HG03520 (cell line): ENCODE measurements at regions not wholly inside any gene's neighbourhood (a gene's known extent, or its start where the extent isn't known, plus 50 kb on each side); places are given as distances from the start of the nearest gene placed in this dataset.

ENCODE experiments used
- ATAC-seq: cut with Tn5 transposase; IDR thresholded peaks from one replicate; pipeline ENCODE4 v1.9.1; 2021; ENCODE audit warnings: mild to moderate bottlenecking, moderate library complexity; ENCODE audit not compliant: unreplicated experiment

GRCh38 chr9:73446306-73446705 lies 294.6 kb downstream of the ANXA1 start:
- no peak for ATAC-seq

- no peak for ATAC-seq
These were observed 299.3 kb downstream of the ANXA1 start for GRCh38 chr9:73451003-73451402.

- no peak for ATAC-seq
These were observed 308.2 kb downstream of the ANXA1 start for GRCh38 chr9:73459817-73460216.

GRCh38 chr9:73468716-73469115 lies 317.1 kb downstream of the ANXA1 start:
- ATAC-seq = no peak

- no peak for ATAC-seq
These were observed 319.1 kb downstream of the ANXA1 start for GRCh38 chr9:73470766-73471165.

GRCh38 chr9:73474002-73474600 lies 322.4 kb downstream of the ANXA1 start:
- ATAC-seq = no peak

GRCh38 chr9:73474625-73475024 lies 323.0 kb downstream of the ANXA1 start:
- no peak for ATAC-seq

- no peak for ATAC-seq
These were observed 343.2 kb downstream of the ANXA1 start for GRCh38 chr9:73494894-73495293.

GRCh38 chr9:73497796-73498195 lies 346.1 kb downstream of the ANXA1 start:
- ATAC-seq = no peak

- no peak for ATAC-seq
These were observed 363.6 kb downstream of the ANXA1 start for GRCh38 chr9:73515216-73515615.

GRCh38 chr9:73523391-73523790 lies 371.7 kb downstream of the ANXA1 start:
- no peak for ATAC-seq

GRCh38 chr9:73525350-73525749 lies 373.7 kb downstream of the ANXA1 start:
- no peak for ATAC-seq

GRCh38 chr9:73527521-73527920 lies 375.9 kb downstream of the ANXA1 start:
- ATAC-seq = no peak

- no peak for ATAC-seq
These were observed 377.3 kb downstream of the ANXA1 start for GRCh38 chr9:73528926-73529325.

- ATAC-seq = no peak
These were observed 378.0 kb downstream of the ANXA1 start for GRCh38 chr9:73529666-73530065.

GRCh38 chr9:73531051-73531532 lies 379.4 kb downstream of the ANXA1 start:
- no peak for ATAC-seq

GRCh38 chr9:73531658-73532057 lies 380.0 kb downstream of the ANXA1 start:
- ATAC-seq = peak; percentile 76

- ATAC-seq = no peak
These were observed 381.3 kb downstream of the ANXA1 start for GRCh38 chr9:73532985-73533384.

- ATAC-seq = no peak
These were observed 384.7 kb downstream of the ANXA1 start for GRCh38 chr9:73536403-73536802.

- ATAC-seq = no peak
These were observed 385.9 kb downstream of the ANXA1 start for GRCh38 chr9:73537561-73537960.

- ATAC-seq = no peak
These were observed 388.3 kb downstream of the ANXA1 start for GRCh38 chr9:73539881-73540390.

- ATAC-seq = peak; percentile 50
These were observed 390.3 kb downstream of the ANXA1 start for GRCh38 chr9:73541923-73542322.

GRCh38 chr9:73543727-73544126 lies 392.1 kb downstream of the ANXA1 start:
- no peak for ATAC-seq
